H9 (cell line): ENCODE measurements at regions not wholly inside any gene's neighbourhood (a gene's known extent, or its start where the extent isn't known, plus 50 kb on each side); places are given as distances from the start of the nearest gene placed in this dataset.

Experiments
- DNase-seq: peaks from one replicate; pipeline ENCODE4 v3.0.0-alpha.2; 2017
- H2AFZ ChIP-seq: one replicate; pipeline ENCODE4 v1.6.1; 2013; ENCODE audit warnings: mild to moderate bottlenecking, low read length, control low read depth, moderate library complexity
- H2AK5ac ChIP-seq: 2 replicates; pipeline ENCODE4 v1.6.1; 2013; ENCODE audit warnings: low read length, control low read depth, mixed read lengths; ENCODE audit not compliant: insufficient read length
- H2BK120ac ChIP-seq: one replicate; pipeline ENCODE4 v1.6.1; 2013; ENCODE audit warnings: low read depth, mild to moderate bottlenecking, low read length, control low read depth, inconsistent platforms; ENCODE audit not compliant: poor library complexity, severe bottlenecking
- H2BK12ac ChIP-seq: 2 replicates; pipeline ENCODE4 v1.6.1; 2013; ENCODE audit warnings: low read length, control low read depth, mixed read lengths, low read depth; ENCODE audit not compliant: insufficient read length
- H2BK15ac ChIP-seq: 2 replicates; pipeline ENCODE4 v1.6.1; 2013; ENCODE audit warnings: low read depth, low read length, control low read depth
- H2BK20ac ChIP-seq: one replicate; pipeline ENCODE4 v1.6.1; 2013; ENCODE audit warnings: low read depth, mild to moderate bottlenecking, low read length, control low read depth, inconsistent platforms; ENCODE audit not compliant: poor library complexity, severe bottlenecking
- H2BK5ac ChIP-seq: 2 replicates; pipeline ENCODE4 v1.6.1; 2013; ENCODE audit warnings: low read length, control low read depth, mixed read lengths; ENCODE audit not compliant: insufficient read length
- H3K14ac ChIP-seq: 2 replicates; pipeline ENCODE4 v1.6.1; 2013; ENCODE audit warnings: low read length, control low read depth; ENCODE audit not compliant: insufficient read depth
- H3K18ac ChIP-seq: 2 replicates; pipeline ENCODE4 v1.6.1; 2013; ENCODE audit warnings: low read depth, mild to moderate bottlenecking, mixed read lengths, low read length, control low read depth; ENCODE audit not compliant: insufficient read length
- H3K23ac ChIP-seq: 2 replicates; pipeline ENCODE4 v1.6.1; 2013; ENCODE audit warnings: low read length, control low read depth, mixed read lengths, low read depth; ENCODE audit not compliant: insufficient read length
- H3K23me2 ChIP-seq: 2 replicates; pipeline ENCODE4 v1.6.1; 2013; ENCODE audit warnings: low read depth, mild to moderate bottlenecking, mixed read lengths, low read length, control low read depth; ENCODE audit not compliant: insufficient read length, poor library complexity, severe bottlenecking
- H3K27ac ChIP-seq: 2 replicates; pipeline ENCODE4 v1.5.1; 2013; ENCODE audit warnings: low read length, control low read depth, mixed read lengths, low read depth; ENCODE audit not compliant: insufficient read length
- H3K27me3 ChIP-seq: 2 replicates; pipeline ENCODE4 v1.6.1; 2013; ENCODE audit warnings: low read length, control low read depth, inconsistent platforms; ENCODE audit not compliant: insufficient read depth
- H3K4ac ChIP-seq: 2 replicates; pipeline ENCODE4 v1.6.1; 2013; ENCODE audit warnings: low read depth, mild to moderate bottlenecking, control low read depth, inconsistent platforms, low read length, moderate library complexity
- H3K4me1 ChIP-seq: 2 replicates; pipeline ENCODE4 v1.6.1; 2013; ENCODE audit warnings: low read length, control low read depth, inconsistent platforms; ENCODE audit not compliant: insufficient read depth
- H3K4me2 ChIP-seq: 2 replicates; pipeline ENCODE4 v1.6.1; 2013; ENCODE audit warnings: low read length, control low read depth, mixed read lengths; ENCODE audit not compliant: insufficient read length, insufficient read depth
- H3K56ac ChIP-seq: 2 replicates; pipeline ENCODE4 v1.6.1; 2013; ENCODE audit warnings: low read depth, mild to moderate bottlenecking, mixed read lengths, low read length, control low read depth; ENCODE audit not compliant: insufficient read length
- H3K79me1 ChIP-seq: 2 replicates; pipeline ENCODE4 v1.6.1; 2013; ENCODE audit warnings: low read depth, mild to moderate bottlenecking, moderate library complexity, low read length, control low read depth, inconsistent platforms; ENCODE audit not compliant: insufficient read depth, poor library complexity, severe bottlenecking
- H3K79me2 ChIP-seq: 2 replicates; pipeline ENCODE4 v1.6.1; 2013; ENCODE audit warnings: low read length, control low read depth, inconsistent platforms; ENCODE audit not compliant: insufficient read depth
- H3K9ac ChIP-seq: 2 replicates; pipeline ENCODE4 v1.6.1; 2013; ENCODE audit warnings: low read length, control low read depth, mixed read lengths; ENCODE audit not compliant: insufficient read length; ENCODE audit errors: extremely low read depth
- H3K9me3 ChIP-seq: one replicate; pipeline ENCODE4 v1.6.1; 2013; ENCODE audit warnings: low read depth, low read length, inconsistent platforms; ENCODE audit not compliant: control insufficient read depth
- H3T11ph ChIP-seq: one replicate; pipeline ENCODE4 v1.6.1; 2013; ENCODE audit warnings: mild to moderate bottlenecking, low read length, control low read depth, inconsistent platforms
- H4K20me1 ChIP-seq: one replicate; pipeline ENCODE4 v1.6.1; 2013; ENCODE audit not compliant: control insufficient read depth, insufficient read length, insufficient read depth
- H4K5ac ChIP-seq: 2 replicates; pipeline ENCODE4 v1.6.1; 2013; ENCODE audit warnings: low read depth, mild to moderate bottlenecking, mixed read lengths, low read length, control low read depth; ENCODE audit not compliant: insufficient read length
- H4K8ac ChIP-seq: replicated peaks from 2 replicates; pipeline ENCODE4 v1.6.1; 2013; ENCODE audit warnings: low read length, control low read depth, mixed read lengths, low read depth; ENCODE audit not compliant: insufficient read length
- H4K91ac ChIP-seq: 2 replicates; pipeline ENCODE4 v1.6.1; 2013; ENCODE audit warnings: low read depth, mild to moderate bottlenecking, moderate library complexity, mixed read lengths, low read length, control low read depth; ENCODE audit not compliant: insufficient read length
- H3K27ac Mint-ChIP-seq, 3 experiments: 2 replicates in 2 of 3; 3 replicates in 1 of 3; pipeline ENCODE4 v1.8.0; 2020 to 2021; ENCODE audit warnings: mixed read lengths in 3 of 3, mild to moderate bottlenecking in 1 of 3, moderate library complexity in 1 of 3
- H3K27me3 Mint-ChIP-seq: 2 replicates; pipeline ENCODE4 v1.8.0; 2021; ENCODE audit warnings: low read depth, mild to moderate bottlenecking, moderate library complexity, mixed read lengths
- H3K36me3 Mint-ChIP-seq, 3 experiments: 2 replicates in 2 of 3; 3 replicates in 1 of 3; pipeline ENCODE4 v1.8.0; 2020 to 2021; ENCODE audit warnings: low read depth in 3 of 3, mixed read lengths in 3 of 3; ENCODE audit not compliant: insufficient read depth in 1 of 3
- H3K4me1 Mint-ChIP-seq, 2 experiments: 2 replicates each; pipeline ENCODE4 v1.8.0; 2020; ENCODE audit warnings: mixed read lengths in 2 of 2
- H3K4me3 Mint-ChIP-seq, 2 experiments: 2 replicates in 1 of 2; 3 replicates in 1 of 2; pipeline ENCODE4 v1.8.0; 2020 to 2021; ENCODE audit warnings: mild to moderate bottlenecking in 2 of 2, mixed read lengths in 2 of 2, moderate library complexity in 1 of 2
- H3K9me3 Mint-ChIP-seq, 2 experiments: 2 replicates in 1 of 2; 3 replicates in 1 of 2; pipeline ENCODE4 v1.8.0; 2020; ENCODE audit warnings: mild to moderate bottlenecking in 2 of 2, mixed read lengths in 2 of 2, moderate library complexity in 1 of 2
- WGBS: extraction: QIAGEN DNeasy Blood & Tissue Kit; methylation state at CpG from one replicate; pipeline ENCODE4 v1.1.7; 2013; ENCODE audit warnings: missing lambda C conversion rate, low lambda C conversion rate, mixed read lengths; ENCODE audit not compliant: insufficient read length; ENCODE audit errors: extremely low coverage; 5-methylcytosine and 5-hydroxymethylcytosine counted together
- TF ChIP-seq, protein P1 (sequence below): fragments of 200-600 bp; sonication (generic); conservative IDR thresholded peaks from 3 replicates; pipeline ENCODE4 v1.8.0; 2021; ENCODE audit warnings: antibody characterized with exemption, mild to moderate bottlenecking

DNA sequence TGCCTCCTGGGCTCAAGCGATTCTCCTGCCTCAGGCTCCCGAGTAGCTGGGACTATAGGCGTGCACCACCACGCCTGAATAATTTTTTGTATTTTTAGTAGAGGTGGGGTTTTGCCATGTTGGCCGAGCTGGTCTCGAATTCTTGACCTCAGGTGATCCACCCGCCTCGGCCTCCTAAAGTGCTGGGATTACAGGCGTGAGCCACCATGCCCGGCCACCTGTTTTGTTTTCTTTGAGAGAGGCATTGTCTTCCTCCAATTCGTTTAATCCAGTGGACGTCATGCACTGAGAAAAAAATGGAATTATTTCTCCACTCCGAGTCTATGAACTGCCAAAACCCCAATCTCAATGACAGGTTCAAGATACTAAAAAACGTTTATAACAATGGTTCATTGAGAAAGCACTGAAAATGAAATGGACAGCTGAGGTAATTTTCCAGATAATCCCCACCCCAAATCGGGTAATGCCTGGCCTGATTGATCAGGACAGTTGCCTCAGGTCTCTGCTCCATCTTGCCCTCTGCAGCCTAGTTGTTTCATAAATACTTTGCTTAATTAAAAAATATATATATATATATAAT is 132.7 kb upstream of the PARP11 start:
- no peaks in the 10 kb centered on the region for H4K20me1 ChIP-seq
- no peaks in the 10 kb centered on the region for H3K79me1 ChIP-seq
- Mint-ChIP-seq H3K4me1 (peaks cover 0 to 6% of the 10 kb centered on the region in 2 experiments; a peak in 2 of 4 replicates), H3K27me3 (peaks cover 3% of the 10 kb centered on the region; the same call in 1 of the 2 replicates), H3K27ac (no peak overlapping the region), H3K4me3 (no peak overlapping the region), H3K9me3 (peaks cover under 1 to 6% of the 10 kb centered on the region in 2 experiments; a peak in 3 of 5 replicates), H3K36me3 (peaks cover 0 to 2% (median under 1%) of the 10 kb centered on the region in 3 experiments; a peak in 3 of 7 replicates)
- no peaks in the 10 kb centered on the region for H3K9me3 ChIP-seq
- TF ChIP-seq, protein P1, sequence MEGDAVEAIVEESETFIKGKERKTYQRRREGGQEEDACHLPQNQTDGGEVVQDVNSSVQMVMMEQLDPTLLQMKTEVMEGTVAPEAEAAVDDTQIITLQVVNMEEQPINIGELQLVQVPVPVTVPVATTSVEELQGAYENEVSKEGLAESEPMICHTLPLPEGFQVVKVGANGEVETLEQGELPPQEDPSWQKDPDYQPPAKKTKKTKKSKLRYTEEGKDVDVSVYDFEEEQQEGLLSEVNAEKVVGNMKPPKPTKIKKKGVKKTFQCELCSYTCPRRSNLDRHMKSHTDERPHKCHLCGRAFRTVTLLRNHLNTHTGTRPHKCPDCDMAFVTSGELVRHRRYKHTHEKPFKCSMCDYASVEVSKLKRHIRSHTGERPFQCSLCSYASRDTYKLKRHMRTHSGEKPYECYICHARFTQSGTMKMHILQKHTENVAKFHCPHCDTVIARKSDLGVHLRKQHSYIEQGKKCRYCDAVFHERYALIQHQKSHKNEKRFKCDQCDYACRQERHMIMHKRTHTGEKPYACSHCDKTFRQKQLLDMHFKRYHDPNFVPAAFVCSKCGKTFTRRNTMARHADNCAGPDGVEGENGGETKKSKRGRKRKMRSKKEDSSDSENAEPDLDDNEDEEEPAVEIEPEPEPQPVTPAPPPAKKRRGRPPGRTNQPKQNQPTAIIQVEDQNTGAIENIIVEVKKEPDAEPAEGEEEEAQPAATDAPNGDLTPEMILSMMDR = no peak
- H3K23me2 ChIP-seq = peaks cover 2% of the 10 kb centered on the region
- no peak overlapping the region for H3K4me2 ChIP-seq
- no peak overlapping the region for H2BK5ac ChIP-seq
- H2AFZ ChIP-seq = no peak overlapping the region
- DNase-seq = no peak
- no peak overlapping the region for H3K9ac ChIP-seq
- H3K23ac ChIP-seq = no peak overlapping the region
- no peak overlapping the region for H3K18ac ChIP-seq
- no peak overlapping the region for H4K91ac ChIP-seq
- H3T11ph ChIP-seq = no peak overlapping the region
- H3K4ac ChIP-seq = no peak overlapping the region
- H2BK15ac ChIP-seq = no peak overlapping the region
- H4K8ac ChIP-seq = no peak overlapping the region
- no peaks in the 10 kb centered on the region for H3K27me3 ChIP-seq
- H3K27ac ChIP-seq = no peak overlapping the region
- H2BK120ac ChIP-seq = no peak overlapping the region
- no peaks in the 10 kb centered on the region for H3K4me1 ChIP-seq
- H3K56ac ChIP-seq = no peak overlapping the region
- no peak overlapping the region for H4K5ac ChIP-seq
- H2BK20ac ChIP-seq = no peak overlapping the region
- H3K79me2 ChIP-seq = no peaks in the 10 kb centered on the region
- no peak overlapping the region for H2BK12ac ChIP-seq
- H2AK5ac ChIP-seq = no peak overlapping the region
- no peak overlapping the region for H3K14ac ChIP-seq
- no CpG with 5 or more reads among the region's 15 CpGs for WGBS
